ENCODE measurements at regions not wholly inside any gene's neighbourhood (a gene's known extent, or its start where the extent isn't known, plus 50 kb on each side); places are given as distances from the start of the nearest gene placed in this dataset.

- no peaks in the 10 kb centered on the region for H3K9me3 Mint-ChIP-seq
- H3K4me3 Mint-ChIP-seq: no peak overlapping the region
- H3K27me3 Mint-ChIP-seq (ENCODE audit: low read depth, poor library complexity): peaks cover 24% of the 10 kb centered on the region
- H3K36me3 Mint-ChIP-seq (ENCODE audit: low read depth): no peaks in the 10 kb centered on the region
- no peak for DNase-seq
- H3K4me1 Mint-ChIP-seq: peaks cover 38% of the 10 kb centered on the region
- TF ChIP-seq CTCF (IDR thresholded peaks at IDR 0.05): no peak
- no peak overlapping the region for H3K27ac Mint-ChIP-seq
Measured at GRCh38 chr3:44015170-44015569, 226.5 kb upstream of the TOPAZ1 start.

GRCh38 chr3:44016818-44017217, 224.9 kb upstream of the TOPAZ1 start:
- TF ChIP-seq CTCF (IDR thresholded peaks at IDR 0.05): no peak
- Mint-ChIP-seq H3K4me1 (peaks cover 47% of the 10 kb centered on the region), H3K27ac (no peak overlapping the region), H3K36me3 (ENCODE audit: low read depth) (no peaks in the 10 kb centered on the region), H3K4me3 (no peak overlapping the region), H3K27me3 (ENCODE audit: low read depth, poor library complexity) (peaks cover 40% of the 10 kb centered on the region), H3K9me3 (no peaks in the 10 kb centered on the region)
- no peak for DNase-seq

- Mint-ChIP-seq H3K36me3 (ENCODE audit: low read depth) (no peaks in the 10 kb centered on the region), H3K9me3 (no peaks in the 10 kb centered on the region), H3K27ac (no peak overlapping the region), H3K4me3 (no peak overlapping the region), H3K4me1 (peaks cover 35% of the 10 kb centered on the region), H3K27me3 (ENCODE audit: low read depth, poor library complexity) (peaks cover 49% of the 10 kb centered on the region)
- no peak for DNase-seq
- no peak for TF ChIP-seq CTCF (IDR thresholded peaks at IDR 0.05)
Measured at GRCh38 chr3:44018926-44019325, 222.8 kb upstream of the TOPAZ1 start.

- Mint-ChIP-seq H3K36me3 (ENCODE audit: low read depth) (no peaks in the 10 kb centered on the region), H3K9me3 (no peaks in the 10 kb centered on the region), H3K27ac (no peak overlapping the region), H3K4me1 (peaks cover 33% of the 10 kb centered on the region), H3K27me3 (ENCODE audit: low read depth, poor library complexity) (peaks cover 49% of the 10 kb centered on the region), H3K4me3 (no peak overlapping the region)
- TF ChIP-seq CTCF (IDR thresholded peaks at IDR 0.05): no peak
- no peak for DNase-seq
Measured at GRCh38 chr3:44019736-44020135, 221.9 kb upstream of the TOPAZ1 start.

GRCh38 chr3:44020143-44020542, 221.5 kb upstream of the TOPAZ1 start:
- Mint-ChIP-seq H3K27me3 (ENCODE audit: low read depth, poor library complexity) (peaks cover 49% of the 10 kb centered on the region), H3K9me3 (no peaks in the 10 kb centered on the region), H3K4me1 (peaks cover 33% of the 10 kb centered on the region), H3K4me3 (no peak overlapping the region), H3K36me3 (ENCODE audit: low read depth) (no peaks in the 10 kb centered on the region), H3K27ac (no peak overlapping the region)
- no peak for TF ChIP-seq CTCF (IDR thresholded peaks at IDR 0.05)
- no peak for DNase-seq

GRCh38 chr3:44021651-44022594, 219.8 kb upstream of the TOPAZ1 start:
- Mint-ChIP-seq H3K36me3 (ENCODE audit: low read depth) (no peaks in the 10 kb centered on the region), H3K27me3 (ENCODE audit: low read depth, poor library complexity) (peaks cover 44% of the 10 kb centered on the region), H3K4me1 (peaks cover 28% of the 10 kb centered on the region), H3K9me3 (no peaks in the 10 kb centered on the region), H3K4me3 (peak overlapping the region; percentile 84), H3K27ac (no peak overlapping the region)
- no peak for TF ChIP-seq CTCF (IDR thresholded peaks at IDR 0.05)
- DNase-seq: peak; percentile 57

Measured in nephron progenitor cell (in vitro differentiated cells).